ENCODE measurements at regions not wholly inside any gene's neighbourhood (a gene's known extent, or its start where the extent isn't known, plus 50 kb on each side); places are given as distances from the start of the nearest gene placed in this dataset.

DNA sequence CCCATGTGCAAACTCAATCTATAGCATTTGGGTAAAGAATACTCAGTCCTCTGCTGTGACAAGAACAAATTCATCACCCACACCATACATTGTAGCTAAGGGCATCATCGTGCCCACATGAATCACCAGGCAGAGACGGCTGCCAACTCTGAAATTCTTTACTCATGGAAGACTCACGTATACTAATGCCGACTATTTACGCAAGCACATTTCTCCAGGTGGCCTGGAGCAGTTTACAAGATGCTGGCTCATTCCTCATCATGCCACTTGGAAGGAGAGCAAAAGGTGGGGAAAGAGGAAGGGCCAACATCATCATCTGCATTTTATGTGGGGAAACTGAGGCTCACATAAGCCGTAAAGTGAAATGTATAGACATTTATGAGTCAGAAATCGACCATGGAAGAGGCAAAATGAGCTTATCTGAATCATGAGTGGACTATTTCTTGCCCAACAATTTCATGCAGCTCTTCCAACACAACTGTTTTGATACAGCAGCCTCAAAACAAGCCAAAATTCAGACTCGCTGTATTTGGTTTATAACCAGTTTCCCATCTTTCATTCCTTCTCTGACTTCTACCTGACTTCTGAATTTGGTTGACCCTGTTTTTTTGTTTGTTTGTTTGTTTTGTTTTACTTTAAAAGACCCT is 213.9 kb upstream of the SERP2 start:
- TF ChIP-seq CTCF (conservative IDR thresholded peaks at IDR 0.05), result no peak
- H3K79me1 ChIP-seq (ENCODE audit: insufficient read depth, low read depth, low read length, poor library complexity, severe bottlenecking), result no peaks in the 10 kb centered on the region
- no peak overlapping the region for H4K91ac ChIP-seq (ENCODE audit: insufficient read length, low read depth, low read length)
- Mint-ChIP-seq H3K27ac (no peak overlapping the region), H3K4me3 (no peak overlapping the region), H3K27me3 (ENCODE audit: low read depth) (peaks cover 2% of the 10 kb centered on the region), H3K9me3 (no peaks in the 10 kb centered on the region), H3K36me3 (ENCODE audit: insufficient read depth in 1 of 3, low read depth in 3 of 3) (no peaks in the 10 kb centered on the region), H3K4me1 (peaks cover 6 to 7% of the 10 kb centered on the region in 2 experiments)
- H2BK5ac ChIP-seq (ENCODE audit: insufficient read length, low read length), result no peak overlapping the region
- H4K5ac ChIP-seq (ENCODE audit: insufficient read length, low read depth, low read length), result no peak overlapping the region
- H2AFZ ChIP-seq (ENCODE audit: low read length), result no peak overlapping the region
- no peak overlapping the region for H4K8ac ChIP-seq (replicated peaks; ENCODE audit: insufficient read length, low read depth, low read length)
- H3K23me2 ChIP-seq (ENCODE audit: insufficient read length, low read depth, low read length, poor library complexity, severe bottlenecking), result no peaks in the 10 kb centered on the region
- H3K4me2 ChIP-seq (ENCODE audit: insufficient read depth, insufficient read length, low read length), result no peak overlapping the region
- H3K27me3 ChIP-seq (ENCODE audit: insufficient read depth, low read length), result no peaks in the 10 kb centered on the region
- no peaks in the 10 kb centered on the region for H3K4me1 ChIP-seq (ENCODE audit: insufficient read depth, low read length)
- H2BK20ac ChIP-seq (ENCODE audit: low read depth, low read length, poor library complexity, severe bottlenecking), result no peak overlapping the region
- no peaks in the 10 kb centered on the region for H4K20me1 ChIP-seq (ENCODE audit: control insufficient read depth, insufficient read depth, insufficient read length)
- H2BK12ac ChIP-seq (ENCODE audit: insufficient read length, low read depth, low read length), result no peak overlapping the region
- no peak overlapping the region for H2BK15ac ChIP-seq (ENCODE audit: low read depth, low read length)
- H3K9me3 ChIP-seq (ENCODE audit: control insufficient read depth, low read depth, low read length), result no peaks in the 10 kb centered on the region
- H3K27ac ChIP-seq (ENCODE audit: insufficient read length, low read depth, low read length), result no peak overlapping the region
- no peak overlapping the region for H3K14ac ChIP-seq (ENCODE audit: insufficient read depth, low read length)
- no peak overlapping the region for H3K9ac ChIP-seq (ENCODE audit: extremely low read depth, insufficient read length, low read length)
- H3T11ph ChIP-seq (ENCODE audit: low read length), result no peak overlapping the region
- H3K79me2 ChIP-seq (ENCODE audit: insufficient read depth, low read length), result no peaks in the 10 kb centered on the region
- no peak for DNase-seq
- H2BK120ac ChIP-seq (ENCODE audit: low read depth, low read length, poor library complexity, severe bottlenecking), result no peak overlapping the region
- no CpG with 5 or more reads among the region's 8 CpGs for WGBS (ENCODE audit: extremely low coverage, insufficient read length, low lambda C conversion rate)
- no peak overlapping the region for H3K56ac ChIP-seq (ENCODE audit: insufficient read length, low read depth, low read length)
- no peak overlapping the region for H3K23ac ChIP-seq (ENCODE audit: insufficient read length, low read depth, low read length)
- H3K18ac ChIP-seq (ENCODE audit: insufficient read length, low read depth, low read length), result no peak overlapping the region
- no peak overlapping the region for H2AK5ac ChIP-seq (ENCODE audit: insufficient read length, low read length)
- H3K4ac ChIP-seq (ENCODE audit: low read depth, low read length), result no peak overlapping the region

Measured in H9 (cell line).